Large intestine (tissue), 3 donors: ENCODE measurements at regions not wholly inside any gene's neighbourhood (a gene's known extent, or its start where the extent isn't known, plus 50 kb on each side); places are given as distances from the start of the nearest gene placed in this dataset.
"Not testable (repeated sequence)": the region's sequence is repeated elsewhere in the genome, so short reads cannot be mapped to it uniquely, and the experiment has no call there.

Experiments
- DNase-seq, 2 donors: peaks; one replicate each; pipeline versions ENCODE4 v3.0.0 to v3.0.0-alpha.2; 2013
- H3K27ac ChIP-seq: one replicate; pipeline ENCODE4 v1.5.1; 2013; ENCODE audit warnings: low read length
- H3K27me3 ChIP-seq: 2 replicates; pipeline ENCODE4 v1.6.1; 2013; ENCODE audit warnings: low read length; ENCODE audit not compliant: control insufficient read depth, insufficient read depth
- H3K36me3 ChIP-seq: 2 replicates; pipeline ENCODE4 v1.6.1; 2013; ENCODE audit warnings: low read length; ENCODE audit not compliant: control insufficient read depth, insufficient read depth
- H3K4me1 ChIP-seq: one replicate; pipeline ENCODE4 v1.6.1; 2013; ENCODE audit warnings: low read length; ENCODE audit not compliant: control insufficient read depth, insufficient read depth
- H3K4me3 ChIP-seq: one replicate; pipeline ENCODE4 v1.5.1; 2013; ENCODE audit warnings: low read length
- H3K9me3 ChIP-seq: one replicate; pipeline ENCODE4 v1.6.1; 2013; ENCODE audit warnings: mild to moderate bottlenecking, low read depth, low read length, moderate library complexity; ENCODE audit not compliant: control insufficient read depth
- WGBS: methylation state at CpG from one replicate; pipeline ENCODE4 v1.1.5; 2013; ENCODE audit warnings: low lambda C conversion rate; ENCODE audit not compliant: insufficient coverage; 5-methylcytosine and 5-hydroxymethylcytosine counted together

GRCh38 chr22:47622541-47622940, 860.1 kb downstream of the TBC1D22A start:
- Histone ChIP-seq H3K36me3 (no peaks in the 10 kb centered on the region), H3K4me1 (no peaks in the 10 kb centered on the region), H3K9me3 (no peaks in the 10 kb centered on the region), H3K27ac (no peak overlapping the region), H3K4me3 (no peak overlapping the region), H3K27me3 (no peaks in the 10 kb centered on the region)
- no peak for DNase-seq
- 100% methylated on average over 2 of the region's 14 CpGs for WGBS

GRCh38 chr22:47621253-47621652, 858.8 kb downstream of the TBC1D22A start:
- DNase-seq, result no peak
- Histone ChIP-seq H3K4me3 (no peak overlapping the region), H3K36me3 (no peaks in the 10 kb centered on the region), H3K4me1 (no peaks in the 10 kb centered on the region), H3K27me3 (no peaks in the 10 kb centered on the region), H3K9me3 (no peaks in the 10 kb centered on the region), H3K27ac (no peak overlapping the region)
- no CpG with 5 or more reads among the region's 9 CpGs for WGBS

GRCh38 chr22:47620391-47620790, 857.9 kb downstream of the TBC1D22A start:
- Histone ChIP-seq H3K9me3 (no peaks in the 10 kb centered on the region), H3K27me3 (no peaks in the 10 kb centered on the region), H3K4me3 (no peak overlapping the region), H3K27ac (no peak overlapping the region), H3K4me1 (no peaks in the 10 kb centered on the region), H3K36me3 (no peaks in the 10 kb centered on the region)
- WGBS, result no CpG with 5 or more reads among the region's 11 CpGs
- DNase-seq, result no peak

- WGBS, result no CpG with 5 or more reads among the region's 11 CpGs
- Histone ChIP-seq H3K4me1 (no peaks in the 10 kb centered on the region), H3K9me3 (no peaks in the 10 kb centered on the region), H3K27me3 (no peaks in the 10 kb centered on the region), H3K36me3 (no peaks in the 10 kb centered on the region), H3K4me3 (no peak overlapping the region), H3K27ac (no peak overlapping the region)
- no peak for DNase-seq
Observed at GRCh38 chr22:47619631-47620030, 857.2 kb downstream of the TBC1D22A start.

GRCh38 chr22:47618180-47619010, 855.9 kb downstream of the TBC1D22A start:
- Histone ChIP-seq H3K27ac (no peak overlapping the region), H3K4me3 (no peak overlapping the region), H3K27me3 (no peaks in the 10 kb centered on the region), H3K4me1 (no peaks in the 10 kb centered on the region), H3K9me3 (no peaks in the 10 kb centered on the region), H3K36me3 (no peaks in the 10 kb centered on the region)
- DNase-seq, result no peak
- WGBS, result no CpG with 5 or more reads among the region's 23 CpGs

- no peaks in the 10 kb centered on the region for H3K27me3 ChIP-seq
- no peaks in the 10 kb centered on the region for H3K9me3 ChIP-seq
- no peaks in the 10 kb centered on the region for H3K36me3 ChIP-seq
- no peak overlapping the region for H3K4me3 ChIP-seq
- no peaks in the 10 kb centered on the region for H3K4me1 ChIP-seq
- 100% methylated on average over 2 of the region's 3 CpGs for WGBS
- no peak overlapping the region for H3K27ac ChIP-seq
- no peak for DNase-seq
Observed at GRCh38 chr22:47617186-47617585, 854.7 kb downstream of the TBC1D22A start.

GRCh38 chr22:47616396-47617020, 854.1 kb downstream of the TBC1D22A start:
- WGBS, result no CpG with 5 or more reads among the region's 11 CpGs
- Histone ChIP-seq H3K9me3 (no peaks in the 10 kb centered on the region), H3K27ac (no peak overlapping the region), H3K4me3 (no peak overlapping the region), H3K27me3 (no peaks in the 10 kb centered on the region), H3K36me3 (no peaks in the 10 kb centered on the region), H3K4me1 (no peaks in the 10 kb centered on the region)
- no peak for DNase-seq

GRCh38 chr22:47615051-47615450, 852.6 kb downstream of the TBC1D22A start:
- no peak for DNase-seq
- Histone ChIP-seq H3K4me3 (no peak overlapping the region), H3K27ac (no peak overlapping the region), H3K9me3 (no peaks in the 10 kb centered on the region), H3K27me3 (no peaks in the 10 kb centered on the region), H3K36me3 (no peaks in the 10 kb centered on the region), H3K4me1 (no peaks in the 10 kb centered on the region)
- no CpG with 5 or more reads among the region's 10 CpGs for WGBS

- H3K4me1 ChIP-seq, result no peaks in the 10 kb centered on the region
- DNase-seq, result no peak
- no CpG with 5 or more reads among the region's 13 CpGs for WGBS
- no peak overlapping the region for H3K27ac ChIP-seq
- H3K4me3 ChIP-seq, result no peak overlapping the region
- H3K36me3 ChIP-seq, result no peaks in the 10 kb centered on the region
- H3K27me3 ChIP-seq, result no peaks in the 10 kb centered on the region
- no peaks in the 10 kb centered on the region for H3K9me3 ChIP-seq
Observed at GRCh38 chr22:47613606-47614350, 851.3 kb downstream of the TBC1D22A start.

- H3K36me3 ChIP-seq, H3K9me3 ChIP-seq, H3K27me3 ChIP-seq, H3K4me3 ChIP-seq, H3K4me1 ChIP-seq, DNase-seq, H3K27ac ChIP-seq: not testable (repeated sequence)
- 94% methylated on average over 3 of the region's 11 CpGs for WGBS
Observed at GRCh38 chr22:47613181-47613580, 850.7 kb downstream of the TBC1D22A start.
